ENCODE measurements at regions not wholly inside any gene's neighbourhood (a gene's known extent, or its start where the extent isn't known, plus 50 kb on each side); places are given as distances from the start of the nearest gene placed in this dataset.

DNA sequence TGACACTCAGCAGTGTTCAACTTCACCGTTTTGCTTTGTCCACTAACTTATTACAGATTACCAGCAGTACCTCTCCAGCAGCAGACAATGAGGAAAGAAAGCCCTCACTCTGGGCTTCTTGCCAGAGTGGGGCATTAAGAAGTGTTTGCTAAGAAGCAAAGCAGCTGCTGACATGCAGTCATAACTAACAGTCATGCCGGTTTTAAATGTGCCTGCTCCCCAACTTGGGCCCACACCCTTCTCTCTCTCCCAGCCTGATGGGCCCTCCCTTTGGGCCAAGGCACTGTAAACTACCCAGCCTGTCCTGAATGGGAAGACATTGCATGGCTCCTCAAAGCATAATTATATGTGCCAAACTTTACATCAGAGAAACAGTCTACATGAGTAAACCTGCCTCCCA is 54.6 kb upstream of the HHIP start:
- TF ChIP-seq, protein P1, sequence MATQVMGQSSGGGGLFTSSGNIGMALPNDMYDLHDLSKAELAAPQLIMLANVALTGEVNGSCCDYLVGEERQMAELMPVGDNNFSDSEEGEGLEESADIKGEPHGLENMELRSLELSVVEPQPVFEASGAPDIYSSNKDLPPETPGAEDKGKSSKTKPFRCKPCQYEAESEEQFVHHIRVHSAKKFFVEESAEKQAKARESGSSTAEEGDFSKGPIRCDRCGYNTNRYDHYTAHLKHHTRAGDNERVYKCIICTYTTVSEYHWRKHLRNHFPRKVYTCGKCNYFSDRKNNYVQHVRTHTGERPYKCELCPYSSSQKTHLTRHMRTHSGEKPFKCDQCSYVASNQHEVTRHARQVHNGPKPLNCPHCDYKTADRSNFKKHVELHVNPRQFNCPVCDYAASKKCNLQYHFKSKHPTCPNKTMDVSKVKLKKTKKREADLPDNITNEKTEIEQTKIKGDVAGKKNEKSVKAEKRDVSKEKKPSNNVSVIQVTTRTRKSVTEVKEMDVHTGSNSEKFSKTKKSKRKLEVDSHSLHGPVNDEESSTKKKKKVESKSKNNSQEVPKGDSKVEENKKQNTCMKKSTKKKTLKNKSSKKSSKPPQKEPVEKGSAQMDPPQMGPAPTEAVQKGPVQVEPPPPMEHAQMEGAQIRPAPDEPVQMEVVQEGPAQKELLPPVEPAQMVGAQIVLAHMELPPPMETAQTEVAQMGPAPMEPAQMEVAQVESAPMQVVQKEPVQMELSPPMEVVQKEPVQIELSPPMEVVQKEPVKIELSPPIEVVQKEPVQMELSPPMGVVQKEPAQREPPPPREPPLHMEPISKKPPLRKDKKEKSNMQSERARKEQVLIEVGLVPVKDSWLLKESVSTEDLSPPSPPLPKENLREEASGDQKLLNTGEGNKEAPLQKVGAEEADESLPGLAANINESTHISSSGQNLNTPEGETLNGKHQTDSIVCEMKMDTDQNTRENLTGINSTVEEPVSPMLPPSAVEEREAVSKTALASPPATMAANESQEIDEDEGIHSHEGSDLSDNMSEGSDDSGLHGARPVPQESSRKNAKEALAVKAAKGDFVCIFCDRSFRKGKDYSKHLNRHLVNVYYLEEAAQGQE (IDR thresholded peaks at IDR 0.05) = no peak
- no peak for TF ChIP-seq CTCF (IDR thresholded peaks at IDR 0.05)
- TF ChIP-seq KDM5A (IDR thresholded peaks at IDR 0.05) = no peak
- no peak for TF ChIP-seq SMC3 (IDR thresholded peaks at IDR 0.05)
- no peak for TF ChIP-seq POLR2A (IDR thresholded peaks at IDR 0.05; ENCODE audit: low read length)
- no peak for TF ChIP-seq CHD2 (IDR thresholded peaks at IDR 0.05; ENCODE audit: low read length, partially characterized antibody)
- no peak for TF ChIP-seq RNF2 (IDR thresholded peaks at IDR 0.05; ENCODE audit: borderline replicate concordance, low read depth)
- TF ChIP-seq PHF8 (IDR thresholded peaks at IDR 0.05; ENCODE audit: borderline replicate concordance, low read depth) = no peak
- TF ChIP-seq CHD4 (IDR thresholded peaks at IDR 0.05; ENCODE audit: borderline replicate concordance) = no peak
- no peak for TF ChIP-seq EP300 (IDR thresholded peaks at IDR 0.05)
- TF ChIP-seq, protein P2, sequence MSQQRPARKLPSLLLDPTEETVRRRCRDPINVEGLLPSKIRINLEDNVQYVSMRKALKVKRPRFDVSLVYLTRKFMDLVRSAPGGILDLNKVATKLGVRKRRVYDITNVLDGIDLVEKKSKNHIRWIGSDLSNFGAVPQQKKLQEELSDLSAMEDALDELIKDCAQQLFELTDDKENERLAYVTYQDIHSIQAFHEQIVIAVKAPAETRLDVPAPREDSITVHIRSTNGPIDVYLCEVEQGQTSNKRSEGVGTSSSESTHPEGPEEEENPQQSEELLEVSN (IDR thresholded peaks at IDR 0.05; ENCODE audit: borderline replicate concordance, low read depth) = no peak

Data from A549 (cell line).